ENCODE measurements at regions not wholly inside any gene's neighbourhood (a gene's known extent, or its start where the extent isn't known, plus 50 kb on each side); places are given as distances from the start of the nearest gene placed in this dataset.
"Not testable (repeated sequence)": the region's sequence is repeated elsewhere in the genome, so short reads cannot be mapped to it uniquely, and the experiment has no call there.

DNA sequence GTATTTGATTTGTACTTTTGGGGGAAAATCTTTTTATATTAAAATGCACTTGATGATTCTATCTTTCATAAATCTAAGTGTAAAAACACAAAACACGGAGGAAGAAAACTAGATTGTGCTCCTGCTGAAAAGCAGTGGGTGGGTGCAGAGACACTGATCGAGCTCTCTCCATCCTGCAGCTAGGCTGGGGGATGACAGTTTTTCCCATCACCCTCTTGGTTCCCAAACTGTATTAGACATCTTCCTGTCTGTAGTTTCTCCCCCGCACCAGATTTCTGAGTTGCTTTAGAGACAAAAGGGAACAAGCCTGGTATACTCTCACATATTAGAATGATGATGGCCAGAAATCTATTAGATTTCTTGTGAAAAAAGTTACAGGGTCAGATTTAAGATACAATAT lies 99.6 kb downstream of the FAM114A2 start:
- no peak for DNase-seq

DNA sequence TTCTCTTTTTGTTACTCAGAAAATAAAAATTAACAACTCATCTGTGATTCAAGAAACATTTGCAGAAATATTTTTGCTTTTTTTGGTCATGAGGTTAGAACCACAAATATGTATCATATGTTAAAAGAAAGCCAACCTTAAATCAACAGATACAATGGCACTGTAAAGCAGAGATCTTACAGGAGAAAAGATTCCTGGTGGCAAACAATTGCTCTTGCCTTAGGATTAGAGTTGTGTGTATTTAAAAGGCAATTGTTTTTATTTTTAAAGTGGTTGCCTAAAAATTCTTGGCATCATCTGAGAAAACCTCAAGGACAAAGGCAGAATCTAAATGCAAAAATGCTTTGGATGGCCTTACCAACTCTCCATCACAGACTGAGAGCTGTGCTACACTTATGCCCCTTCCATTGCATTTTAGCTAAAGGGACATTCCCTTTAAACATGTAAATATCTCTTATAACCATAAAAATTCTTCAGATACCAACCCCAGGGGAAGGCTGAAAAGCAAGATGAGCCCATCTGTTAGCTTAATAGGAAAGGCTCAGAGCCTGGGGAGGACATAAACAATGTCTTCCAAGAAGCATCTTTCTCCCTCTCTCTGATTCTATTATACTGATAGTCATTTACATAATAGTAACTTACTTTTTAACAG lies 100.4 kb downstream of the FAM114A2 start:
- DNase-seq, result no peak

DNA sequence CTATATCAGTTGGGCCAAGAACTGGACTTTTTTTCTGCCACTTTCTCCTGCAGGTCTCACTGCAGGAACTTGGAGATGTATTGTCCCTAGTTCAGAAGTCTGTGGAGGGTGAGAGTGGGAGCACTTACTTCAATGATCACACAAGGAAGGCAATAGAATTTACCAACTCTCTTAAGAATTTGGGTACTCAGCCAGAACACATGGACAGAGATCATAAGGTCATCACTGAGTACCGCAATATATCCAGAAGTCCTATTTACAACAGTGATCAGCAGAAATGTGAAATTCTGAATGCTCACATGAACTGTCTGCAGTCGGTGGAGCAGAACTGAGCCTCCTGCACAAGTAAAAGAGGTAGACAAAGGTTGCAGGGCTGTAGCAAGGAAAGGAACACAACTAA lies 101.0 kb downstream of the FAM114A2 start:
- no peak for DNase-seq

DNA sequence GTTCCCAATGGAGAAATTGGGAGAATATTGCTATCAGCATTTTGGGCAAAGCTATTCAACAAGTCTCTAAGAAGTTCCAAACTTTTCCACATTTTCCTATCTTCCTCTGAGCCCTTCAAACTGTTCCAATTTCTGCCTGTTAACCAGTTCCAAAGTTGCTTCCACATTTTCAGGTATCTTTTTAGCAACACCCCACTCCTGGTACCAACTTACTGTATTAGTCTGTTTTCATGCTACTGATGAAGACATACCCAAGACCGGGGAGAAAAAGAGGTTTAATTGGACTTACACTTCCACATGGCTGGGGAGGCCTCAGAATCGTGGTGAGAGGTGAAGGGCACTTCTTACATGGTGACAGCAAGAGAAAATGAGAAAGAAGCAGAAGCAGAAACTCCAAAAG lies 103.6 kb downstream of the FAM114A2 start:
- DNase-seq, result not testable (repeated sequence)

DNA sequence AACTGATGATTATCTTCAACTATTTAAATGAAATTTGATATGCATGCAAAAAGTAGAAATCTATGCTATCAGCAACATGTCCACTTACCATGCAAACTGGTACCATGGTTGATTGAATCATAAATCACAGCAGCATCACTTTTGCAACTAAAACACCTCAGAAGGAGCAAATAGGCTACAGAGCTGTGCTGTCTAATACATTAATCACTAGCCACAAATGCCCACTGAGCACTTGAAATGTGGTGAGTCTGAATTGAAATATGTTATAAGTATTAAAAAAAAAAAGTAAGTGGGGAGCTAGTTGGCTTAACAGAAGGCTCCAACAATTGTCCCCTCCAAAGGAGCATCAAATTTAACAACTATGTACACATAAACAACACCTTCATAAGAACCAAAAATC lies 112.5 kb downstream of the FAM114A2 start:
- no peak for DNase-seq

DNA sequence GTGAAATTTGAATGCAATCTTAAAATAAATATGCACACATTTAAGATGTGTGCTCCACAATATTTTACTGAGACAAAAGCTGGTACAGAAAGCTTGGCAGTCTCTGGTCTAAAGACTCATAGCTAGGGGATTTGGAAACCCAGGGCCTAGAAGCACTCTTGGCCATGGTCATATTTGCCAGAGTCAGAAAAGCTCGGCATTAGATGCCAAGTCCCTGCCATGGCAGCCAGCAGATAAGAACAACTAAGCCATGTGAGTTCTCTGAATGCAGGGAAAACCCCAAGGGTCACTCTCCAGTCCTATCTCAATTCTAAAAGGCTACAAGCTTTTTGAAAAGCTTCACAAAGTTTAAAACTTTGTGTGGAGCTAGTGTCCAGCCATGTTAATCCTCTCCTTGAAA lies 119.5 kb downstream of the FAM114A2 start:
- DNase-seq, result no peak

DNA sequence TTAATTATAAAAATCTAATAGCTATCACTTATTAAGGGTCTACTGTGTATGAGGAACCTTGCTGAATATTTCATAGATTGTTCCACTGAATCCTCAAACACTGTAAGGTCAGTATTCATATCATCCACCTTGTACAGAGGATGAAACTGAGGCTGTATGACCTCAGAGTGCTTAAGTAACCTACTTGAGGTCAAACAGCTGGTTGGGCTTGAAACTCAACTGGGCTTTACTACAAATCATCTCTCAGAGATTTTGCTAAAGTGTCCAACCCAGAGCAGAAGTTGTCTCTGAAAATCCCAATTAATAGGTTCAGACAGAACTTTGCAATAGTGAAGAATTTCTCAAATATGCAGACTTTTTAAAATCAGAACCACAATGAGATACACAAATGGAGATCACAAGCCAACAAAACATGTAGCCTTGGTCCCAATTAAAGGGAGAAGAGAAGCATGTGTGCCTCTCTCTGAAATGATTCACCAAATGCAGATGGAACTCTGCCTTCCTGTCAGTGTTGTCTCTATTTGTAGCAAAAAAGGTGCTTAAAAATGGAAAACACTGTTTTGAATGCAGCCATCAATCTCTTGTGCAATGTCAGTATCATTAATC lies 131.4 kb downstream of the FAM114A2 start:
- no peak for DNase-seq

DNA sequence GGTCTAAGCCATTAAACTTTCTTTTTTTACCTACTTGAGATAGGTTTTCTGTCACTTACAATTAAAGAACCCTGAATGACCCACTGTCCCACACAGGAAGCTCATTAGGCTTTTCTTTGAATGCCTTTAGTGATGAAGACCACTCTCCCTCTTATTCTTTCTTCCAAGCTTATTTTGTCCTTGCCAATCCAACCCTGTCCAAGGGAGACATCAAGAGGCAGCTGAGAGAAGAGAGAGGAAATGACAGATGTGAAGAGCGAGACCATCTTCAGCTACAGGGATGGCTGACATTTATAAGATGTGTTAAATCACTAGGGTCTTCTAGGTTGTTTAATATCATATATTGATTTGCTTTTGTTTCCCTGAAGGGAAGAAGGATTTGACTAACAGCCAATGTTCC lies 133.5 kb downstream of the FAM114A2 start:
- peak in 1 of 3 experiments; percentile 10 for DNase-seq

DNA sequence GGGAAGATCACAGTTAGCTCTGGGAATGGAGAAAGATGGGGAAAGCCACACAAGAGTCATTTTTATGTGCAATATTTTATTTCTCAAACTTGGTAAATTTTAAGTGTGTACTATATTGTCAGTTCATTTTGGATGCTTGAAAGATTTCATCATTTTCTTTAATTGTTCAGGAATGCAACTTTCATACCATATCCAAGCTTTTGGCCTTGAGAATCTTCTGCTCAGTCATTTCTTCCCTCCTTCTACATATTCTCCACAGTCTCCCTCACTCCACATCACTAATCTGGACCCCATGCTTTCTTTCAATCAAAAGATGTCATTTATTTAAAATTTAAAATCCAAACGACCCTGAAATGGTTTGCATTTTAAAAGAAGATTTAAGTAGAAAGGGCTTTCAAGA lies 135.4 kb downstream of the FAM114A2 start:
- no peak for DNase-seq

DNA sequence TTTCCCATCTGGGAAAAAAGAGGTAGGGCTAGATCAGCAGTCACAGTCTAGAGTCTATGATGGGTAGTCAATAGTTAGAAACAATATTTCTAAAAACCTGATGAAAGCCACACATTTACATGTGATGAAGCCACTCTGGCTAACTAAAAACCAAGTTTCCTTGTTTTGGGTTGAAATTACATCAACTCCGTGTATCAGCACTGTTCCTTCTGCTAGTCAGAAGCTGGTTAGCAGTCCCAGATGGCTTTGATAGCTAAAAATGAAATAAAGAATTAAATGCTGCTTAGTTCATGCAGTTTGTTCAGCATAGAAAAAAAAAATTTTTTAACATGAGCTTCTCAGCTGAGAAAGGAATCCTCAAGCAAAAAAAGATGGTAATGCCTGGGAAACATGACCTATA lies 136.7 kb downstream of the FAM114A2 start:
- DNase-seq, result no peak

DNA sequence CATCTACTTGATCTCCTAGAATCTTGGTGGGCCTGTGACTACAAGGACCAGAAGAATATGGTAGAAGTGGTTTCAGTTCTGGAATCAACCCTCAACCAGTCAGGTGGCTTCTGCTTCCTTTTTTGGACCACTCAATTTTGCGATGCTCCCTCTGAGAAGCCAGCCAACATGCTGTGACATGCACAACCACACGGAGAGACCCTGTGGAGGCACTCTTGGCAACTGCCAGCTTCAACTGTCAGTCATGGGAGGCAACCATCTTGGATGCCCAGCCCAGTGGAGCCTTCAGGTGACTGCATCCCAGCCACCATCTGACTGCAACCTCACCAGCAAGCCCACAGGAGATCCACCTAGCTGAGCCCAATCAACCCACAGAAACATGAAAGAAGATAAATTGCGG lies 137.3 kb downstream of the FAM114A2 start:
- no peak for DNase-seq

DNA sequence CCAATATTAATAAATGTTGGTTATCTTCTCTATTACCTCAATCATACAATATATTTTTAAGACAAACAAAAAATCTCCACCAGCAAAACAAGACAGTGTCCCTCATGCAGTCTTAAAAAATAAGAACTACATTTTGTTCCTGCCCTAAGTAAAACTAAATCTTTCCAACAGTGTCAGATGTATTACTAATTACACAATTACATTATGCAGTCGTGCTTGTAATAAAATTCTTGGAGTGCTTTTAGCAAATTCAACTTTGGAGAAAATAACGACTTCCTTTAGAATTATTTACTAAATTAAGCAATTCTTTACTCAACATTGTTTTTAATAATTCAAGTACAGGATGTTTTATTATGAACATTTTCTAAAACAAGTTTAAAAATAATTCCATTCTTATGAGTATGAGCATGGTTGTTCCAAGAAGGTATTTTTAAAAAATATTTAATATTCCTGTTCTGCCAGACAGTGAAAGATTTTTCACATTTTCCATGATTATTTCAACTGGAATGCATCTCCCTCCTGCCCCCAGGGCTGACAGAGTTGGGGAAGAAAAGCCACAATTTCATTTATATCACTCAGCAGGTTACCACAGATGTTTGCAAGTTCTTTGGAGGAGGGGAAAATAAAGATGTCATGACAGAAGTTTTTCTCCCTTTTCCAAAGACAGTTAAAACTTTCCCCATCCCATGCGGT lies 137.9 kb downstream of the FAM114A2 start:
- DNase-seq, result no peak

DNA sequence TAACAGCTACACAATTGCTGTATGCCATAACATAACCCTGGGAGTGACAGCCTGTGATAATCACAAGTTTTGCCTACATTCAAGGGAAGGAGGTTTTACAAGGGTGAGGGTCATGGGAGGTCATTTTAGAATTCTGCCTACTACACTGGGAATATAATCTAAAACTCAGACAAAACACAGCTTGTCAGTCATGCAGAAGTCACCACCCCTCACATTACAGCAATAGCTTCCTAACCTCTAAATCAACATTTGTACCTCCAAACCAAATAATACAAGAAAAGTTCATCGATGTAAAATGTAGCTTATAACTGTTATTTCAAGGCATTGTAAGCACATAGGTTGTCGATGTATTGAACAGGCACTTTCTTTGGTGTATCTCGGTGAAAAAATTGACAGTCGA lies 139.0 kb downstream of the FAM114A2 start:
- DNase-seq, result no peak

DNA sequence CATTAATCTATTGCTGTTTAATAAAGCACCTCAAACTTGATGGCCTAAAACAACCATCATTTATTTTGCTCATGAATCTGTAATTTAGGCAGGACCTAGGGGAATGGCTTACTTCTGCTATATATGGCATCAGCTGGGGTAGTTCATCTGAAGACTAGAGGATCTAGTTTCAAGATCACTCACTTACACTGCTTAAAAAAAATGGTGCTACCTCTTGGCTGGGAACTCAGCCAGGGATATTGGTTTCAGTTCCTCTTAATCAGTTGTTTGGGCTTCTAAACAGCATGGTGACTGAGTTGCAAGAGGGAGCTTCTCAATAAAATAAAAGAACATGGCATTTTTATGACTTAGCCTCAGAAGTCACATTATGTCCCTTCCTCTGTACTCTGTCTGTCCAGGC lies 142.0 kb downstream of the FAM114A2 start:
- peak in 2 of 3 experiments; percentile 50 to 59 for DNase-seq

DNA sequence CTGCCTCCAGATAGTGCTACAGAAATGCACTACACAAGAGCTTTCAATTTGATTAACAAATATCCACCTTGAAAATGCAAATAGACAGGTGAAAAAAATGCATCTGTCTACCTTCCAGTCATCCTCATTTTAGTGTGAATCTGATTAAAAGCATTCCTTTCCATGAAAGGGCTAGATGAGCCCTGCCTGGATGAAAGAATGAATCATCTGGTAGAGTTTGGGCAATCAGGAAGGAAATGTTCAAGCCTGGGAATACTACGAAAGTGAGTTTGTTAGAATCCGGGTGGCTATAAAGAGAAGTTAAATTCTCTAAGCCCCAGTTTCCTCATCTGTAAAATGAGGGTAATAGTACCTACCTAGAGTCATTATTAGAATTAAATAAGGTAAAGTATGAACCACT lies 142.6 kb downstream of the FAM114A2 start:
- no peak for DNase-seq

DNA sequence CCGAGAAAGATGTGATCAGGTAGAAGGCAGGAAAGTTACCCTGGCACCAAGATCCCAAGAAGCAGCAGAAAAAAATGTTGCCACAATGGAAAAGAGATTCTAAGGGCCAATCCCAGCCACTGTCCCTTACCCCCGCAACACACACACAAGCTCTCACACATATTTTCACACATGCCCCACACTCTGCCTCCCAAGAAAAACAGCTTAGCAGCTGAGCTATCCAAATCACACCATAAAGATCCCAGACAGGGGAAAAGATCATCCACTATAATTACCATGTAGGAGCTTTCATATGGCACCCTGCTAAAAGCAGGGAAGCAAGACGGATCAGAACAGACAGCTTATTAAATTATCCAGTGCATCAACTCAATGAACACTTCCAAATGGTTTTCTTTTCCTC lies 143.4 kb downstream of the FAM114A2 start:
- DNase-seq, result peak in 1 of 3 experiments; percentile 2

DNA sequence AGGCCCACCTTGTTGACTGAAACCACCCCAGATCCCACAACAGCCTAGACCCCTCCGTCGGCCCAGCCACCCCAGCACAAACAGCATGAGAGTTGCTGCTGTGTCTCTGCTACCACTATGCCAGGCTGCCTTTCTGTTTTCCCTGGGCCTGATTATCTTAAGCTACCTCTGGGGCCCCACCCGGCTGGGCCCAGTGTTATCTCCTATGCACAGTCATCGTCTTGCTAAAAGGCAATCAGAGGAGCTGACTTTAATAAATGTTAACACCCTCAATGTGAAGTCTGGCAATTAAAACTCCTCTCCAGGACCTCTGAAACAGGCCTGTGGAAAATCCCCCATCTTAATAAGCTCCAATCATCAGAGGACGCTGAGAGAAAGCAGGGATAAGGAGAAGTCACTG lies 144.9 kb downstream of the FAM114A2 start:
- DNase-seq, result no peak

DNA sequence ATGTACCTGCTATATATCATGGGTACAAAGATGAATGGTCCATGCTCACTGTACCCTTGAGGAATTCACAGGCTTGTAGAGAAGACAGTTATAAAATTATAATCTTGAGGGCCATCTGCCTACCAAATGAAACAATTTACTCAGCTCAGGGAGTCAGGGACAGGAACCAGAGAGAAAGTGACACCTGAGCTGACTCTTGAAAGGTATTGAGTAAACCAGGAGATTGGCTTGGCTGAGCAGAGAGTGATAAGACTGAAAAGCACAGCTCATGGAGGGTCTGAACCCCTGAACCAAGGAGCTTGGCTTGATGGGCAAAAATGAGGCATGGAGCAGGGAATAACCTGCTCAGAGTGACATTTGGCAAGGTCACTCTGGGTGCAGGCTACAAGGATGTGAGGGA lies 147.3 kb downstream of the FAM114A2 start:
- DNase-seq, result peak in 1 of 3 experiments; percentile 7

DNA sequence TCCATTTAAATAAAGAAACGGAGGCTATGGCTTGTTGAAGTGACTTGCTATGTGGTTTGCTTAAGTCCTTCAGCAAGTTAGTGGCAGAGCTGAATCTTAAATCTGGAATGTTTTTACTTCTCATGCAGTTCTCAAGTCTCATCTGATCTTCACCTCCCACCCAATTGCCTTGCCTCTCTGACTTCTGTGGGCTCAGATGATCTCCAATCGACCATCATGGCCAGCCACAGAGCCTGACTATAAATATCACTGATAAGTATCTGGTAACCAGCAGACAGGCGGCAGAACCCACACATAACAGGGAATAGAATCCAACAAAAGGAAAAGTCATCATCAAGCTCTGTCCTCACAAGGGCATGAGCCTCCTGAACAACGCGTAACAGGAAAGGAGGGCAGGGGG lies 149.9 kb downstream of the FAM114A2 start:
- no peak for DNase-seq

DNA sequence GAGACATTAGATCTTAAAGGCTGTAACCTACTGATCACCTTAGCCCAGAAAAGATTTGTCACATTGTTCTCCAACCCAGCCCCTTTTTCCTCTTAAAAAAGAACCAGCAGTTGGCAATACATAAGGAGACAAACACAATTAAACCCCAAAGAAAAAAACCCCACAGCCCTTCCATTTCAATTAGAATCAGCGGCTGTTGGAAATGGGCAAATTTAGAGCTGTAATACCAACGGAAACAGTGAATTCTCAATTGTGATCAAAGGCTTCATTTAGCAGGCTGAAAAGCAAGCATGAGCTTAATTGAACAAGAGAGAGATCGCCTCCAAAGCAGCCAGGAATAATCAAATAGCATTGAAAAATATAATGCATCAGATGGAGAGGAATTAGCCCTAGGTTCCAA lies 153.6 kb downstream of the FAM114A2 start:
- no peak for DNase-seq

DNA sequence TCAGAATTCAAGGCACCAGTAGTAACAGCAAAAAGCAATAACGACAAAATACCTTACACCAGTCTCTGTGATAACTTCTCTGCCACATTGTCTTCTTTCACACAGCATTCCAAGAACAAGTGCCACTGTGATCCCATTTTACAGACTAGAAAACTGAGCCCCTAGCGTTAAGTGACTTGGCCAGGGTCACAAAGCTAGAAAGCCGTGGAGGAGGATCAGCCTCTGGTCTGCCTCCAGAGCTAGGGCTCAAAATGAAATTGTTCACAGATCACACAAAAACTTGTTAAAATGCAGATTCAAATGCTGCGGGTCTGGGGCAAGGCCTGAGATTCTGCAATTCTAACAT lies 154.1 kb downstream of the FAM114A2 start:
- no peak for DNase-seq

DNA sequence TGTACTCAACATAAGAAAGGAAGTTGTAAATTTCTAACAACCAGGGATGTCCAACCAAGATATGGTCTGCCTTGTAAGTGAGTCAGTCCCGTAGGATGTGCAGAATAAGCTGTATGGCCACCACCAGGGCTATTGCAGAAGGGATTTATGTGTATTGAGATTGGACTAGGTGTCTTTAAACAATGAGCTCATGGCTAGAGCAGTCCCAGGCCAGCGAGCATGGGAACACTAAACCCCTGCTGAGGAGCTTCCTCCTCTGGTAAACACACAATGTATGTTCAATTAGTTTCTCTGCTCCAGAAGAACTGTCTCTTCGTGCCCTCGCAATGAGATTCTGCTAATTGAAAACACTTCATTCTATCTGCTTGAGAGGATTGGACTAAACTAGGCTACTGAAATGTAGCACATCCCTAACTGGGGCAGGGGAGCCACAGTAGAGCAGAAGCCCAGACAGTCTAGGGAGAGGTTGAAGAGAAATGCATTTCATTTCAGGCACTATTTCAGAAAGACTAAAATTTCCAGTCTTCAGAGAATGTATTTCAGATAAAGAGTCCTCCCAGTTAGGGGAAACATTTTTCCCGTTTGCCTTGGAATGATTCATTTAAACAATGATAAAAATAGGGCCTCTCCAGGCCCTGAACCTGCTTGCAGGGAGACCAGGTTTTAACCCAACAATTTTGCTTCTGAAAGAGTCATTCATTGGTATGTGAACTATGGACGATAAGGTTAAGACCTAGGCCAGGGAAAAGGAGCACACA lies 154.7 kb downstream of the FAM114A2 start:
- no peak for DNase-seq

DNA sequence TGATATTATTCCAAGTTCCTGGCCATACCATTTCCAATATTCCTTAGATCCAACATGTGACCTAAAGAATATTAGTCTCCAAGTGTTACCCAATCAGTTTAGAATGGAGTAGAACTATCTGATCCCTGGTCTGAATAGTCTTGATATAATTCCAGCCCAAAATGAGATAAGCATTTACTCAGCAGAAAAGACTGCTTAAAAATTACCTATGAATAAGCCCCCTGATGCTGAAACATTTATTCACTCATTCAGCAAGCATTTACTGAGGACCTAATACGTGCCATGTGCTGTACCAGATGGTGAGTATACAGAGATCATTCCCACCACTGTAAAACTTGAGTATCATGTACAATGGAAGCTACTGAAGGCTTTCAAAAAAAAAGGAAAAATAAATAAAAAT lies 157.0 kb downstream of the FAM114A2 start:
- no peak for DNase-seq

DNA sequence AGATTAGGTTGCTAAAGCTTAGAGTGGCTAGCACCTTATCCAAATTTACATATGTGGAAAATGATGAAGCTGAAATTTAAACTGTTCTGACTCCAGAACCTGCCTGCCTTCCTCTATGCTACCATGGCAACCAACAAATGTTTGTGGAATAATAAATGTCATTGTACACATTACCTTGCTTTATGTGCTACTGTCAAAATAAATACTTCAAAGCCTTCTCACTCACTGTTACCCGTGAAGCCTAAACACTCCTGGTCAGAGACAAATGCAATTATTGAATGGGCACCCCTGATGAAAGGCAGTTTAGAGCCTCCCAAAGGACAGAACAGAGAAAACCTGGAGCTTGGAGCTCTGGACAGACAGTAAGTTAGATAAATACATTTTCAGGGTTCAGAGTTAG lies 158.6 kb downstream of the FAM114A2 start:
- DNase-seq, result peak in 2 of 3 experiments; percentile 64 to 88
